Breast epithelium (tissue), 4 donors: ENCODE measurements at regions not wholly inside any gene's neighbourhood (a gene's known extent, or its start where the extent isn't known, plus 50 kb on each side); places are given as distances from the start of the nearest gene placed in this dataset.
"Not testable (repeated sequence)": the region's sequence is repeated elsewhere in the genome, so short reads cannot be mapped to it uniquely, and the experiment has no call there.

Source experiments
- DNase-seq, 2 donors: peaks; one replicate each; pipeline ENCODE4 v3.0.0-alpha.2; 2019; ENCODE audit warnings: low spot score in 2 of 2
- H3K27ac ChIP-seq, 2 donors: fragments of 200-600 bp; sonication (generic) in 1 of 2; one replicate each; pipeline ENCODE4 v1.5.1; 2016 to 2019; ENCODE audit warnings: mild to moderate bottlenecking in 1 of 2
- H3K27me3 ChIP-seq, 2 donors: fragments of 200-600 bp; sonication (generic) in 1 of 2; one replicate each; pipeline versions ENCODE4 v1.5.1 to v1.6.0; 2017 to 2019; ENCODE audit warnings: control low read depth in 1 of 2, mild to moderate bottlenecking in 1 of 2
- H3K36me3 ChIP-seq: fragments of 200-600 bp; one replicate; pipeline ENCODE4 v1.5.1; 2019
- H3K4me1 ChIP-seq, 2 donors: fragments of 200-600 bp; sonication (generic); one replicate each; pipeline ENCODE4 v1.5.1; 2016 to 2019; ENCODE audit warnings: control low read depth in 1 of 2
- H3K4me3 ChIP-seq, 3 donors: fragments of 200-600 bp; sonication (generic); 1 replicate in 2 of 3; 2 replicates in 1 of 3; pipeline ENCODE4 v1.5.1; 2016 to 2019; ENCODE audit warnings: mild to moderate bottlenecking in 3 of 3, moderate library complexity in 2 of 3
- H3K9me3 ChIP-seq, 2 donors: fragments of 200-600 bp; sonication (generic) in 1 of 2; one replicate each; pipeline ENCODE4 v1.5.1; 2016 to 2019; ENCODE audit warnings: control low read depth in 1 of 2
- CTCF ChIP-seq, 3 donors: fragments of 450-650 bp; IDR thresholded peaks; one replicate each; pipeline ENCODE4 v1.5.1; 2016 to 2017; ENCODE audit warnings: antibody characterized with exemption in 3 of 3, mild to moderate bottlenecking in 3 of 3, moderate library complexity in 3 of 3
- POLR2A ChIP-seq: fragments of 450-650 bp; IDR thresholded peaks from one replicate; pipeline ENCODE4 v1.6.1; 2016; ENCODE audit warnings: antibody characterized with exemption, mild to moderate bottlenecking, moderate library complexity
- POLR2AphosphoS5 ChIP-seq, 3 donors: sonication (generic); formaldehyde crosslinking; IDR thresholded peaks; one replicate each; pipeline ENCODE4 v1.6.1; 2017; ENCODE audit warnings: antibody characterized with exemption in 3 of 3
- intact Hi-C: fragments of 100-400 bp; cut with DNase I; formaldehyde crosslinking; loops from one replicate; pipeline ENCODE4 v1.15.1; 2023; ENCODE audit warnings: low total_unique reads

DNA sequence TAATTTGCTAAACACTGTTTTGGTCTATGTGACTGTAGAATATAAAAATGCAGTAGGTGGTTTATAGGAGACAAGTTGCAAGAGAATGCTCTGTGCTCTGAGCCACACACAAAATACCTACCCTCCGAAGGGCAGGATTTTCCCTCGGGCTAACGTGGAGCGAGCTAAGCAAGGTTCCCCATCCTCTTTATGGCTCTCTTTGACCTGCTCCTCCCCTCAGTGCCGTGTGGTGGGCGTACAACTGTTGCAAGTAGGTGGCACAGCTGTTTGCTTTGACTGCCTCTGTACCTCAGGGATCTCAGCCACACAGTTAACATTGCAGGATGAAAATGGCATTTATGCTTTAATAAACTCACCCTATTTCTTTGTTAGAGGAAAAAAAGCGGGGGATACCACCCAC, 339.1 kb downstream of the SATB1 start:
- TF ChIP-seq CTCF (IDR thresholded peaks at IDR 0.05) (no peak), POLR2AphosphoS5 (IDR thresholded peaks at IDR 0.05) (no peak)
- Histone ChIP-seq H3K4me3 (no peak overlapping the region), H3K36me3 (no peaks in the 10 kb centered on the region), H3K9me3 (no peaks in the 10 kb centered on the region), H3K27ac (no peak overlapping the region), H3K27me3 (no peaks in the 10 kb centered on the region), H3K4me1 (no peaks in the 10 kb centered on the region)
- no peak for DNase-seq
- intact Hi-C loops = no loop called here

GRCh38 chr3:18085429-18085828, 339.7 kb downstream of the SATB1 start:
- no peak for DNase-seq
- H3K27ac ChIP-seq = no peak overlapping the region
- no peaks in the 10 kb centered on the region for H3K9me3 ChIP-seq
- H3K4me1 ChIP-seq = no peaks in the 10 kb centered on the region
- intact Hi-C loops = no loop called here
- no peak overlapping the region for H3K4me3 ChIP-seq
- H3K27me3 ChIP-seq = no peaks in the 10 kb centered on the region
- TF ChIP-seq POLR2AphosphoS5 (IDR thresholded peaks at IDR 0.05) = no peak
- no peak for TF ChIP-seq POLR2A
- no peaks in the 10 kb centered on the region for H3K36me3 ChIP-seq

GRCh38 chr3:18083273-18083590, 340.8 kb upstream of the TBC1D5 start:
- H3K36me3 ChIP-seq, H3K27me3 ChIP-seq, H3K9me3 ChIP-seq, DNase-seq, H3K4me3 ChIP-seq, H3K4me1 ChIP-seq, H3K27ac ChIP-seq, intact Hi-C loops: not testable (repeated sequence)

- H3K36me3 ChIP-seq = no peaks in the 10 kb centered on the region
- no peak overlapping the region for H3K4me3 ChIP-seq
- intact Hi-C loops = no loop called here
- no peak for DNase-seq
- H3K9me3 ChIP-seq = no peaks in the 10 kb centered on the region
- TF ChIP-seq POLR2AphosphoS5 (IDR thresholded peaks at IDR 0.05) (no peak), POLR2A (no peak), CTCF (IDR thresholded peaks at IDR 0.05) (no peak)
- no peaks in the 10 kb centered on the region for H3K4me1 ChIP-seq
- no peak overlapping the region for H3K27ac ChIP-seq
- no peaks in the 10 kb centered on the region for H3K27me3 ChIP-seq
Measured at GRCh38 chr3:18082551-18083272, 340.3 kb upstream of the TBC1D5 start.

DNA sequence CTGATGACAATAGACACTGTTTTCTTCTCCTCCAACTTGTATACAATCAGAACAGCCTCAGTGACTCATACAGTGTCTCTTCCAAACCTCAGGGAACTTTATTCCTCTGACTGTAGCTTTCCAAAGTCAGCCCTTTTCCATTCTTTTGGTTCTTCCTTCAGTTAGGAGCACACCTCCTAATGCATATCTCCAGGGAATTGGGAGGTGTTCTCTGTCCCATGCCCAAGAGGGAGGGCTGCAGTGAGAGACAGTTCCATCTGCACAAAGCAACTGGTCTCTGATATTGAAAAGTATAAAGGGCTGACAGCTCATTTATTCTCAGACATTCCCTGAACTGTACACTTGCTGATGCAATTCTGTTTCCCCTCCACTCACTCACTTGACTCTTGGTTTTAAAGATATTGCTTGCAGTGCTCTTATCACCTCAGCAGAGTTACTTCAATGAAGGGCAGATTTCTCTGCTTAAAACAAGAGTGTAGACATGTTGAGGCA, 337.8 kb upstream of the TBC1D5 start:
- no peak for DNase-seq
- H3K4me3 ChIP-seq = no peak overlapping the region
- no peak for TF ChIP-seq POLR2A
- TF ChIP-seq CTCF (IDR thresholded peaks at IDR 0.05) = no peak
- no peaks in the 10 kb centered on the region for H3K4me1 ChIP-seq
- no peaks in the 10 kb centered on the region for H3K36me3 ChIP-seq
- intact Hi-C loops = no loop called here
- no peak overlapping the region for H3K27ac ChIP-seq
- no peaks in the 10 kb centered on the region for H3K27me3 ChIP-seq
- H3K9me3 ChIP-seq = no peaks in the 10 kb centered on the region

DNA sequence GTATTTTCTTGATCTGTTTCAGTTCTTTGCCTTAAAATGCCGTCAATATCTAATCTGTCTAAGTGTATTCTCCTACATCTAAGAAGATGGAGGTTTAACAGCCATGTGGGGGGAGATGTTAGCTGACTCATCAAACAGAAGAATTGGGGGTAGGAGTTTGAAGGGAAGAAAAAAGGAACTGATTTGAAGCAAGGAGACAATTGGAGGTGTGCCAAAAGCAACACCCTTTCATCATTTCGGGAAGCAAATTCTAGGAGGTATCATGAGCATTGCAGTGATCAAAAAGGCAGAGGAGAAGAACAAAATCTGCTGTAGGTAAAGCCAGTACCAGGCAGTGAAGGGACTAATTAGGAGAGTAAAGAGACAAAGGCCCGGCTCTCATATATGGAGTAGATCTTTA, 337.3 kb upstream of the TBC1D5 start:
- Histone ChIP-seq H3K27ac (no peak overlapping the region), H3K27me3 (no peaks in the 10 kb centered on the region), H3K9me3 (no peaks in the 10 kb centered on the region), H3K4me3 (no peak overlapping the region), H3K4me1 (no peaks in the 10 kb centered on the region), H3K36me3 (no peaks in the 10 kb centered on the region)
- TF ChIP-seq POLR2AphosphoS5 (IDR thresholded peaks at IDR 0.05) (no peak), POLR2A (no peak), CTCF (IDR thresholded peaks at IDR 0.05) (no peak)
- no peak for DNase-seq
- intact Hi-C loops = no loop called here
